Nephron progenitor cell (in vitro differentiated cells): ENCODE measurements at regions not wholly inside any gene's neighbourhood (a gene's known extent, or its start where the extent isn't known, plus 50 kb on each side); places are given as distances from the start of the nearest gene placed in this dataset.

Experiments used
- DNase-seq: peaks from one replicate; pipeline ENCODE4 v3.0.0; 2021
- H3K27ac Mint-ChIP-seq: 2 replicates; pipeline ENCODE4 v1.8.0; 2021; ENCODE audit warnings: mild to moderate bottlenecking, moderate library complexity, mixed read lengths
- H3K27me3 Mint-ChIP-seq: 2 replicates; pipeline ENCODE4 v1.8.0; 2021; ENCODE audit warnings: mild to moderate bottlenecking, low read depth, mixed read lengths; ENCODE audit not compliant: poor library complexity
- H3K36me3 Mint-ChIP-seq: 2 replicates; pipeline ENCODE4 v1.8.0; 2021; ENCODE audit warnings: low read depth, mixed read lengths
- H3K4me1 Mint-ChIP-seq: 2 replicates; pipeline ENCODE4 v1.8.0; 2021; ENCODE audit warnings: mixed read lengths
- H3K4me3 Mint-ChIP-seq: 2 replicates; pipeline ENCODE4 v1.8.0; 2021; ENCODE audit warnings: mild to moderate bottlenecking, moderate library complexity, mixed read lengths
- H3K9me3 Mint-ChIP-seq: 2 replicates; pipeline ENCODE4 v1.8.0; 2021; ENCODE audit warnings: mild to moderate bottlenecking, moderate library complexity, mixed read lengths
- CTCF ChIP-seq: fragments of 200-600 bp; sonication (generic); IDR thresholded peaks from 2 replicates; pipeline ENCODE4 v1.5.0; 2021; ENCODE audit warnings: antibody characterized with exemption

- no peaks in the 10 kb centered on the region for H3K36me3 Mint-ChIP-seq
- H3K4me1 Mint-ChIP-seq, result no peaks in the 10 kb centered on the region
- H3K27ac Mint-ChIP-seq, result no peak overlapping the region
- no peak for TF ChIP-seq CTCF
- no peaks in the 10 kb centered on the region for H3K27me3 Mint-ChIP-seq
- no peak overlapping the region for H3K4me3 Mint-ChIP-seq
- DNase-seq, result no peak
- H3K9me3 Mint-ChIP-seq, result peaks cover 19% of the 10 kb centered on the region
Observed at GRCh38 chr4:27304751-27305150, 444.1 kb downstream of the STIM2 start.

DNA sequence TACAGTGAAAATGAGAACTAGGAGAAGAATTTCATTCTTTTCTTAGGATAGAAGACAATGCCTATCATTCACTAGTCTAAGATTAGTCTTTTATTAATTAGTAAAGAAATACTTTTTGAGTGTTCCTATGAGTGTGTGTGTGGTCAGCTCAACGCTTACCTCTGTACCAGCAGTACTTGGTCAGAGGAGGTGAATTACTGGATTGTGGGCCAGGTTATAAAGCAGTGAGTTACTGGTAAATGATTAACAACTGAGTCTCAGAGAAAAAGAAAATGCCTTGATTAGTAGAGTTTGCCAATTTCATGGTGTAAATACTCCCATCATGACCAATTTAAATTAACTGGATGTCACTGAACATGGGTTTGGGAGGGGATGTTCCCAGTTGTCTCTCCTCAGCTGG, 444.6 kb downstream of the STIM2 start:
- no peaks in the 10 kb centered on the region for H3K36me3 Mint-ChIP-seq

GRCh38 chr4:27308379-27308778, 447.7 kb downstream of the STIM2 start:
- no peak for TF ChIP-seq CTCF
- Mint-ChIP-seq H3K27me3 (peaks cover 2% of the 10 kb centered on the region), H3K4me1 (no peaks in the 10 kb centered on the region), H3K27ac (no peak overlapping the region), H3K9me3 (no peaks in the 10 kb centered on the region), H3K36me3 (no peaks in the 10 kb centered on the region), H3K4me3 (no peak overlapping the region)
- DNase-seq, result no peak

More for the DNA sequence above, 444.6 kb downstream of the STIM2 start:
- TF ChIP-seq CTCF, result no peak
- no peaks in the 10 kb centered on the region for H3K4me1 Mint-ChIP-seq
- DNase-seq, result no peak
- peaks cover 19% of the 10 kb centered on the region for H3K9me3 Mint-ChIP-seq
- no peaks in the 10 kb centered on the region for H3K27me3 Mint-ChIP-seq
- H3K27ac Mint-ChIP-seq, result no peak overlapping the region
- H3K4me3 Mint-ChIP-seq, result no peak overlapping the region

- Mint-ChIP-seq H3K4me1 (no peaks in the 10 kb centered on the region), H3K9me3 (no peaks in the 10 kb centered on the region), H3K27me3 (no peaks in the 10 kb centered on the region), H3K4me3 (no peak overlapping the region), H3K27ac (no peak overlapping the region), H3K36me3 (no peaks in the 10 kb centered on the region)
- DNase-seq, result no peak
- TF ChIP-seq CTCF, result no peak
Observed at GRCh38 chr4:27315625-27316024, 455.0 kb downstream of the STIM2 start.

- Mint-ChIP-seq H3K4me3 (no peak overlapping the region), H3K27ac (no peak overlapping the region), H3K4me1 (no peaks in the 10 kb centered on the region), H3K36me3 (no peaks in the 10 kb centered on the region), H3K9me3 (no peaks in the 10 kb centered on the region), H3K27me3 (no peaks in the 10 kb centered on the region)
- no peak for TF ChIP-seq CTCF
- DNase-seq, result no peak
Observed at GRCh38 chr4:27316176-27316575, 455.5 kb downstream of the STIM2 start.

DNA sequence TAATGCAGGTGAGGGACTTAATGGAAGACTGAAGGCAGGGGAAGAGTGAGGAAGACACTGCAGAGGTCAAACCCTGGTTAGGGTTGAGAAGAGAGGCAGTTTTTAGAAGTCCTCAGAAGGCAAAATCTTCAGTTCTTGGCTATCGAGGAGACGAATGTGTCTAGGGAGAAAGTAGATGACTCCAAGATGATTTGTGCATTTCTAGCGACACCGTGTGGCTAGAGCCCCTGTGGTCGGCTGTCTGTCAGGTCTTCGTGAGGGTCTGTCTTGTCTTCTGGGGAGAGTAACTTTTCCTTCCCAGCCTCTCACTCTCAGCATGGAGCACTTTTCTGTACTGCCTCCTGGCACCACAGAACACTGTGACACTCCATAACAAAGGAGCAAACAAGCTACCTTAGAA, 458.1 kb downstream of the STIM2 start:
- Mint-ChIP-seq H3K27ac (no peak overlapping the region), H3K4me3 (no peak overlapping the region), H3K36me3 (no peaks in the 10 kb centered on the region), H3K4me1 (no peaks in the 10 kb centered on the region), H3K9me3 (no peaks in the 10 kb centered on the region), H3K27me3 (no peaks in the 10 kb centered on the region)
- TF ChIP-seq CTCF, result peak; percentile 16
- DNase-seq, result peak; percentile 30
